BE2C (cell line): ENCODE measurements at regions not wholly inside any gene's neighbourhood (a gene's known extent, or its start where the extent isn't known, plus 50 kb on each side); places are given as distances from the start of the nearest gene placed in this dataset.

Experiments
- DNase-seq: peaks from one replicate; pipeline ENCODE4 v3.0.0-alpha.2; 2020
- H3K27me3 ChIP-seq: fragments of 250-450 bp; sonication (Bioruptor Pico); 2 replicates; pipeline ENCODE4 v1.5.1; 2020; ENCODE audit warnings: mild to moderate bottlenecking
- H3K36me3 ChIP-seq: fragments of 250-450 bp; sonication (Bioruptor Pico); 2 replicates; pipeline ENCODE4 v1.5.1; 2020; ENCODE audit warnings: mild to moderate bottlenecking
- H3K4me1 ChIP-seq: fragments of 250-450 bp; sonication (Bioruptor Pico); 2 replicates; pipeline ENCODE4 v1.5.1; 2020
- H3K4me3 ChIP-seq: 2 replicates; pipeline ENCODE4 v1.5.1; 2011; ENCODE audit warnings: low read depth, low read length
- H3K9me3 ChIP-seq: fragments of 250-450 bp; sonication (Bioruptor Pico); 2 replicates; pipeline ENCODE4 v1.5.1; 2020
- CTCF ChIP-seq: IDR thresholded peaks from 2 replicates; pipeline ENCODE4 v1.5.1; 2012; ENCODE audit warnings: mild to moderate bottlenecking, low read depth, low read length

GRCh38 chr16:85550422-85550864 is 62.7 kb upstream of the GSE1 start:
- Histone ChIP-seq H3K9me3 (no peaks in the 10 kb centered on the region), H3K36me3 (no peaks in the 10 kb centered on the region), H3K4me3 (no peak overlapping the region), H3K27me3 (no peaks in the 10 kb centered on the region), H3K4me1 (peaks cover 11% of the 10 kb centered on the region)
- no peak for TF ChIP-seq CTCF
- no peak for DNase-seq

DNA sequence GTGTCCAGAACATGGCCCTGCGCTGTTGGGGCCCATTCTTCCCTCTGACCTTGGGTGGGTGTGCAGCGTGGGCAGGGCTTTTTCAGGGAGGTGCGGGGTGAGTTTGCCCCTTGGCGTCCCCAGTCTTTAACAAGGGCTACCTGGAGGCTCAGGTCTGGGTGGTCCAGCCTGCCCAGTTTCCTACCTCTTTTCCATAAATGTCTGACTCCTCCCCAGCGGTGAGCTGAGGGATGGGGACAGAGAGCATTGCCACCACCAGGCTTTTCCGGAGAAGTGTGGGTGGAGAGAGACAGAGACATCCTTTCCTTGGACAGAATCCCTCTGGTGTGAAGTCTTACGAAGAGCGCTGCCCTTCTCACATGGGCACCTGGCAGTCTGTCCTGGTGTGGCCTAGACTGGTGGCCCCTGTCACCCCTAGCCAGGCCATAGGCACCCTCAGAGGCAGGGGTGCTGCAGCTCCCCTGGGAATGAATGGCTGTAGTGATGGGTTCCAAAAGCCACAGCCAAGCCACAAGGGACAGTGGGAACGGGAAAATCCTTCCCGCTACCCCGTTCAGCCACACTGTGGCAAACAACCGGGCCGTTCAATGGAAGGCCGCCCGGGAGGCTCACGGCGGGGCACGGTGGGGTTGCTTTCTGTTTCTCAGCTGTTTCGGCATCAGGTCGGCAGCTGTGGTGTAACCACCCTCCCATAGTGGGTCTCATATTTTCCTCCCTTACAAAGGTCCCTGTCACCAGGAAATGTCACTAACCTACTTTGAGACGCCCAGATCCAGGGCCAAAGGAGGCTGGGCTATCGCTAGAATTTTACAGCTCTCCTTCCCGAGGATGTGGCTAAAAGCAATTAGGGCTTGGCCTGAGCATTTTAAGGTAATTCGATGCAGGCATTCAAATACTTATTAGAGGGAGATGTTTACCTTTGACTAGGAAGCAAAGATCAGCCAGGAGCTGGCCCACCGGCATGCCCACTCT is 61.9 kb upstream of the GSE1 start:
- Histone ChIP-seq H3K4me3 (no peak overlapping the region), H3K9me3 (no peaks in the 10 kb centered on the region), H3K36me3 (no peaks in the 10 kb centered on the region), H3K4me1 (peaks cover 11% of the 10 kb centered on the region), H3K27me3 (no peaks in the 10 kb centered on the region)
- DNase-seq, result no peak
- no peak for TF ChIP-seq CTCF

DNA sequence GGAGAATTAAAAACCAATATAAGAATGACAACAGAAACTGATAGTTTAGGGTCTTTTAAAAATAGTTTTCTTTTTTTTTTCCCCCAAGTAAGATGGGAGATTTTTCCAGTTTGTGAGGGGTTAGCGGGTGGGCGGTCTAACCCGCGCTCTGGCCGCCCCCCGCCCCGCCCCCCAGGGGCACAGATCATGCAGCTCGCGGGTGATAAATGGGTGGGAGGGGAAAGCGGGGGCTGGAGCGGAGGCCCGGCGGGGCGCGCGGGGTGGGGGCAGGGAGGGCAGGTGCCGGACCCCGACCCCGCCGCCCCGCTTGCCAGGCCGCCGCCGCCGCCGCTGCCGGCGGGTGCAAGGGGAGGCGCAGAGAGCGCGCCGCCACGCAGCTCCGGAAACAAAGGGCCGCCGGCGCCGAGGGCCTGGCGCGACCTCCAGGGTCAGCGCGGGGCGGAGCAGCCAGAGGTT is 60.1 kb upstream of the GSE1 start:
- H3K4me1 ChIP-seq, result peaks cover 11% of the 10 kb centered on the region
- H3K36me3 ChIP-seq, result no peaks in the 10 kb centered on the region
- no peaks in the 10 kb centered on the region for H3K27me3 ChIP-seq
- TF ChIP-seq CTCF, result no peak
- peak overlapping the region; percentile 77 for H3K4me3 ChIP-seq
- H3K9me3 ChIP-seq, result no peaks in the 10 kb centered on the region
- DNase-seq, result no peak

GRCh38 chr16:85553436-85554113 is 59.5 kb upstream of the GSE1 start:
- H3K27me3 ChIP-seq, result no peaks in the 10 kb centered on the region
- peak overlapping the region; percentile 77 for H3K4me3 ChIP-seq
- DNase-seq, result peak; percentile 67
- peaks cover 16% of the 10 kb centered on the region for H3K4me1 ChIP-seq
- H3K36me3 ChIP-seq, result no peaks in the 10 kb centered on the region
- H3K9me3 ChIP-seq, result no peaks in the 10 kb centered on the region
- peak; percentile 19; the same call in 1 of the 2 replicates for TF ChIP-seq CTCF

GRCh38 chr16:85554114-85554888 is 58.8 kb upstream of the GSE1 start:
- peak; percentile 60 for DNase-seq
- TF ChIP-seq CTCF, result no peak
- no peaks in the 10 kb centered on the region for H3K27me3 ChIP-seq
- H3K4me1 ChIP-seq, result peaks cover 17% of the 10 kb centered on the region
- peak overlapping the region; percentile 77 for H3K4me3 ChIP-seq
- H3K9me3 ChIP-seq, result no peaks in the 10 kb centered on the region
- no peaks in the 10 kb centered on the region for H3K36me3 ChIP-seq
